Sigmoid colon (tissue), 6 donors: ENCODE measurements at regions not wholly inside any gene's neighbourhood (a gene's known extent, or its start where the extent isn't known, plus 50 kb on each side); places are given as distances from the start of the nearest gene placed in this dataset.

Experiments
- DNase-seq: peaks from one replicate; pipeline ENCODE4 v3.0.0-alpha.2; 2019
- H3K27ac ChIP-seq, 4 donors: fragments of 200-600 bp; sonication (generic); one replicate each; pipeline ENCODE4 v1.5.1; 2016 to 2019; ENCODE audit warnings: mild to moderate bottlenecking in 1 of 4
- H3K27me3 ChIP-seq, 3 donors: fragments of 200-600 bp; sonication (generic); one replicate each; pipeline ENCODE4 v1.5.1; 2019; ENCODE audit warnings: mild to moderate bottlenecking in 1 of 3
- H3K36me3 ChIP-seq, 4 donors: fragments of 200-600 bp; sonication (generic); one replicate each; pipeline ENCODE4 v1.5.1; 2016 to 2019
- H3K4me1 ChIP-seq, 4 donors: fragments of 200-600 bp; sonication (generic); one replicate each; pipeline ENCODE4 v1.5.1; 2017 to 2019
- H3K4me3 ChIP-seq, 4 donors: fragments of 200-600 bp; sonication (generic); one replicate each; pipeline ENCODE4 v1.5.1; 2017 to 2019; ENCODE audit warnings: mild to moderate bottlenecking in 2 of 4, moderate library complexity in 1 of 4
- H3K9me3 ChIP-seq, 4 donors: fragments of 200-600 bp in 3 of 4; sonication (generic) in 3 of 4; one replicate each; pipeline versions ENCODE4 v1.5.1 to v1.6.1; 2013 to 2019
- CTCF ChIP-seq, 4 experiments: fragments of 450-650 bp in 3 of 4; fragments of 200-600 bp in 1 of 4; IDR thresholded peaks; one replicate each; pipeline ENCODE4 v1.5.1; 2016 to 2019; ENCODE audit warnings: antibody characterized with exemption in 4 of 4, mild to moderate bottlenecking in 3 of 4, moderate library complexity in 2 of 4
- EP300 ChIP-seq, 4 donors: sonication (generic); formaldehyde crosslinking; IDR thresholded peaks; one replicate each; pipeline ENCODE4 v1.6.1; 2017; ENCODE audit warnings: antibody characterized with exemption in 4 of 4
- POLR2A ChIP-seq, 2 donors: fragments of 450-650 bp; IDR thresholded peaks; one replicate each; pipeline ENCODE4 v1.6.1; 2016; ENCODE audit warnings: antibody characterized with exemption in 2 of 2, mild to moderate bottlenecking in 2 of 2, moderate library complexity in 2 of 2
- POLR2AphosphoS5 ChIP-seq, 4 donors: sonication (generic); formaldehyde crosslinking; IDR thresholded peaks; one replicate each; pipeline ENCODE4 v1.6.1; 2017; ENCODE audit warnings: antibody characterized with exemption in 4 of 4
- WGBS, 2 donors: extraction: QIAGEN DNeasy Blood & Tissue Kit; methylation state at CpG; one replicate each; pipeline ENCODE4 v1.1.7; 2013; 5-methylcytosine and 5-hydroxymethylcytosine counted together
- intact Hi-C: fragments of 100-400 bp; cut with DNase I; formaldehyde crosslinking; loops from one replicate; pipeline ENCODE4 v1.15.1; 2023
- donor health status: healthy with polysubstance abuse.
- donor health status: healthy.

DNA sequence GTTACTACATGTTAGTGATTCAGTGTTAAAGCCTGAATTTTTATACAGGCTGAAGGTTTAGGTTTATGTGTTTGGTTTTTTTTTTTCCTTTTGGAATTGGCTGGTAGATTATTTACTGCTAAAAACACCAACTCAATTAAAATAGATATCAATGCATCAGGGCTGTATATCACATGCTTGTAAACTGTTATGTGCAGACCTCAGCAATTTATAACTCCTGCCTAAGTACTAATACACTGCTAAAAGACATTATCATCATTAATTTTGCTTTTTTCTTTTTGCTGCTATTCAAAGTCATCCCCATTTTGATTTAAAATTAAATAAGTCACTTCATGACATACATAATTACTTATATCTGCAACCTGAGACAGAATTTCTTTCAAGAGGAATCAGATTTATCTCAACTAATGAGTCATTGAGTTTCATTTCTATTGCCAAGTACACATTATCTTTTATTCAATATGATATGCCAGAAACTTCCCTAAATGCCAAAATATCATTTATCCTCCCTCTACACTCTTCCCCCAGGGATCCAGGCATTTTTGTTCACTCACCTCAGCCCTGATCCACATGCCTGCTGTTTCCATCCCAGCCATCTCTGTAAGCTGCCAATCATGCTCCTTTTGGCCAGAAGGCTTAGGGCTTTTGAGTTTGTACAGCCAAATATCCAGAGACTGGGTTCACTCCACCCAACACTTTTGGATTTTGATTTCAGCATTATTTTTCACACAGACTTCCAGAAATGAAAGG lies 98.5 kb downstream of the POLR1F start:
- Histone ChIP-seq H3K4me1 (no peaks in the 10 kb centered on the region), H3K36me3 (no peaks in the 10 kb centered on the region), H3K9me3 (no peaks in the 10 kb centered on the region), H3K4me3 (no peak overlapping the region), H3K27ac (no peak overlapping the region), H3K27me3 (no peaks in the 10 kb centered on the region)
- TF ChIP-seq EP300 (IDR thresholded peaks at IDR 0.05), result no peak
- no peak for TF ChIP-seq CTCF (IDR thresholded peaks at IDR 0.05)
- no peak for TF ChIP-seq POLR2A (IDR thresholded peaks at IDR 0.05)
- TF ChIP-seq POLR2AphosphoS5 (IDR thresholded peaks at IDR 0.05), result no peak
- intact Hi-C loops, result no loop called here
- no peak for DNase-seq

GRCh38 chr7:19589446-19589845 lies 119.4 kb downstream of the POLR1F start:
- H3K4me1 ChIP-seq, result no peaks in the 10 kb centered on the region
- WGBS, 2 donors, result 87 to 88% methylated on average over 3 of the region's 3 CpGs
- DNase-seq, result no peak
- no peaks in the 10 kb centered on the region for H3K36me3 ChIP-seq
- no peak overlapping the region for H3K27ac ChIP-seq
- TF ChIP-seq CTCF (IDR thresholded peaks at IDR 0.05) (no peak), POLR2A (IDR thresholded peaks at IDR 0.05) (no peak), POLR2AphosphoS5 (IDR thresholded peaks at IDR 0.05) (no peak), EP300 (IDR thresholded peaks at IDR 0.05) (no peak)
- H3K27me3 ChIP-seq, result no peaks in the 10 kb centered on the region
- H3K4me3 ChIP-seq, result no peak overlapping the region
- intact Hi-C loops, result no loop called here
- no peaks in the 10 kb centered on the region for H3K9me3 ChIP-seq

GRCh38 chr7:19587291-19587690 lies 121.5 kb downstream of the POLR1F start:
- no peaks in the 10 kb centered on the region for H3K9me3 ChIP-seq
- H3K27me3 ChIP-seq, result no peaks in the 10 kb centered on the region
- no peak overlapping the region for H3K27ac ChIP-seq
- WGBS, 2 donors, result 38 to 55% methylated on average over 2 of the region's 2 CpGs
- TF ChIP-seq POLR2AphosphoS5 (IDR thresholded peaks at IDR 0.05), result no peak
- no peak for TF ChIP-seq EP300 (IDR thresholded peaks at IDR 0.05)
- no peak for TF ChIP-seq CTCF (IDR thresholded peaks at IDR 0.05)
- no peak for TF ChIP-seq POLR2A (IDR thresholded peaks at IDR 0.05)
- no peak overlapping the region for H3K4me3 ChIP-seq
- no peaks in the 10 kb centered on the region for H3K4me1 ChIP-seq
- DNase-seq, result no peak
- no peaks in the 10 kb centered on the region for H3K36me3 ChIP-seq
- intact Hi-C loops, result no loop called here

DNA sequence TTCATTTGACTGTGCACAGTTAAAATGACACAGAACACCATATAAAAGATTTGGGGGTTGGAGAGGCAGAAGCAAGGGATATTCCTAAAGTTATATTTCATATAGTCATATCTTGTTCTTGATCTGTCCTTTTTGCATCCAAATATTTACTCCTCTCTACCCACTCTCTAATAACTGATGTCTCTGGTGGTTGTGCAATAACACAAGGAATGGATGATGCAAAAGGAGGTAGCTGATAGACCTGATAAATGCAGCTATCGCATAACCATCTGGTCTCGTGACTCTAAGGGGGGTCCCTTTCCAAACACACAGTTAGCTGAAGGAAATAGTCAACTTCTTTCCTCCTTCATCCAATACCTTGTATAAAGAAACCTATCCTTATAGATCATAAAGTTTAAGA lies 123.1 kb downstream of the POLR1F start:
- Histone ChIP-seq H3K4me3 (no peak overlapping the region), H3K27ac (no peak overlapping the region), H3K27me3 (no peaks in the 10 kb centered on the region), H3K36me3 (no peaks in the 10 kb centered on the region), H3K9me3 (no peaks in the 10 kb centered on the region), H3K4me1 (no peaks in the 10 kb centered on the region)
- intact Hi-C loops, result no loop called here
- WGBS, 2 donors, result 91% methylated on average over 2 of the region's 2 CpGs
- DNase-seq, result no peak
- no peak for TF ChIP-seq POLR2AphosphoS5 (IDR thresholded peaks at IDR 0.05)
- no peak for TF ChIP-seq CTCF (IDR thresholded peaks at IDR 0.05)
- no peak for TF ChIP-seq EP300 (IDR thresholded peaks at IDR 0.05)
- TF ChIP-seq POLR2A (IDR thresholded peaks at IDR 0.05), result no peak
